HEK293T (cell line): ENCODE measurements at regions not wholly inside any gene's neighbourhood (a gene's known extent, or its start where the extent isn't known, plus 50 kb on each side); places are given as distances from the start of the nearest gene placed in this dataset.

Experiments used
- ARNT ChIP-seq: fragments of 450-650 bp; IDR thresholded peaks from 2 replicates; pipeline ENCODE4 v1.6.1; 2017; ENCODE audit warnings: mild to moderate bottlenecking
- CTBP1 ChIP-seq: fragments of 450-650 bp; IDR thresholded peaks from 2 replicates; pipeline ENCODE4 v1.6.1; 2016; ENCODE audit warnings: borderline replicate concordance
- ELF4 ChIP-seq: fragments of 450-650 bp; IDR thresholded peaks from 2 replicates; pipeline ENCODE4 v1.6.1; 2017; ENCODE audit warnings: antibody characterized with exemption
- FOXA1 ChIP-seq: fragments of 450-650 bp; IDR thresholded peaks from 2 replicates; pipeline ENCODE4 v1.6.1; 2016; ENCODE audit warnings: mild to moderate bottlenecking
- FOXK2 ChIP-seq: fragments of 450-650 bp; IDR thresholded peaks from 2 replicates; pipeline ENCODE4 v1.6.1; 2016; ENCODE audit warnings: mild to moderate bottlenecking
- FOXM1 ChIP-seq: fragments of 450-650 bp; IDR thresholded peaks from 2 replicates; pipeline ENCODE4 v1.6.1; 2017; ENCODE audit warnings: mild to moderate bottlenecking, borderline replicate concordance
- HDGF ChIP-seq: fragments of 450-650 bp; IDR thresholded peaks from 2 replicates; pipeline ENCODE4 v1.6.1; 2017; ENCODE audit warnings: antibody characterized with exemption, borderline replicate concordance
- NFRKB ChIP-seq: fragments of 450-650 bp; IDR thresholded peaks from 2 replicates; pipeline ENCODE4 v1.6.1; 2016; ENCODE audit warnings: mild to moderate bottlenecking, moderate library complexity
- SP1 ChIP-seq: fragments of 450-650 bp; IDR thresholded peaks from 2 replicates; pipeline ENCODE4 v1.6.1; 2017
- SUZ12 ChIP-seq: fragments of 450-650 bp; IDR thresholded peaks from 2 replicates; pipeline ENCODE4 v1.6.1; 2016; ENCODE audit warnings: mild to moderate bottlenecking
- TARDBP ChIP-seq: fragments of 450-650 bp; IDR thresholded peaks from 2 replicates; pipeline ENCODE4 v1.6.1; 2016
- ZNF384 ChIP-seq: fragments of 450-650 bp; IDR thresholded peaks from 2 replicates; pipeline ENCODE4 v1.6.1; 2016
- TF ChIP-seq, protein P1 (sequence below): fragments of 450-650 bp; IDR thresholded peaks from 2 replicates; pipeline ENCODE4 v1.6.1; 2016

GRCh38 chr2:67927501-67927900, 135.3 kb downstream of the C1D start:
- TF ChIP-seq TARDBP: no peak
- no peak for TF ChIP-seq SP1
- TF ChIP-seq ZNF384: no peak
- no peak for TF ChIP-seq ARNT
- TF ChIP-seq SUZ12: no peak
- no peak for TF ChIP-seq HDGF
- TF ChIP-seq FOXM1: no peak
- TF ChIP-seq CTBP1: no peak
- TF ChIP-seq NFRKB: no peak
- TF ChIP-seq ELF4: no peak
- TF ChIP-seq, protein P1, sequence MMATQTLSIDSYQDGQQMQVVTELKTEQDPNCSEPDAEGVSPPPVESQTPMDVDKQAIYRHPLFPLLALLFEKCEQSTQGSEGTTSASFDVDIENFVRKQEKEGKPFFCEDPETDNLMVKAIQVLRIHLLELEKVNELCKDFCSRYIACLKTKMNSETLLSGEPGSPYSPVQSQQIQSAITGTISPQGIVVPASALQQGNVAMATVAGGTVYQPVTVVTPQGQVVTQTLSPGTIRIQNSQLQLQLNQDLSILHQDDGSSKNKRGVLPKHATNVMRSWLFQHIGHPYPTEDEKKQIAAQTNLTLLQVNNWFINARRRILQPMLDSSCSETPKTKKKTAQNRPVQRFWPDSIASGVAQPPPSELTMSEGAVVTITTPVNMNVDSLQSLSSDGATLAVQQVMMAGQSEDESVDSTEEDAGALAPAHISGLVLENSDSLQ: no peak
- TF ChIP-seq FOXK2: no peak
- no peak for TF ChIP-seq FOXA1
